Ishikawa (cell line): ENCODE measurements at regions not wholly inside any gene's neighbourhood (a gene's known extent, or its start where the extent isn't known, plus 50 kb on each side); places are given as distances from the start of the nearest gene placed in this dataset.

Source experiments
- CEBPB ChIP-seq: IDR thresholded peaks from 2 replicates; pipeline ENCODE4 v1.6.1; 2012
- TF ChIP-seq, protein P1 (sequence below): IDR thresholded peaks from 2 replicates; pipeline ENCODE4 v1.6.1; 2012

DNA sequence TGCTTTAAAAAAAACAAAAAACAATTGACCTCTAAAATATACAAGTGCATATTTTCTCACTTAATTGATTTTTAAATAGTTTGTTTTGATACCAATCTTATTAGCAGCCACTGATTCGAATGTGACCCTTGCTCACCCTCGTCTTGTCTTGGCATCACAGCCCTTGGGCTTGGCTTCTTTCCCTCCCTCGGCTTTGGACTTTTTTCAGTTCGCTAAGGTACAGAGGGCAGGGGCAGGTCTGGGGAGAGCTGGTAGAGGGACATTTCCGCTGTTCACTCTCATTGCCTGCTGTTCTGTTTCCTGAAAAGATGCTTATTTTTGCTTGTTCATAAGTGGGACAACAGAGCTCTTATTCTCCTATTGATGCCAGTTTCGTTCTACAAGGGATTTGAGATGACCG, 88.5 kb upstream of the RPS6KA3 start:
- TF ChIP-seq, protein P1, sequence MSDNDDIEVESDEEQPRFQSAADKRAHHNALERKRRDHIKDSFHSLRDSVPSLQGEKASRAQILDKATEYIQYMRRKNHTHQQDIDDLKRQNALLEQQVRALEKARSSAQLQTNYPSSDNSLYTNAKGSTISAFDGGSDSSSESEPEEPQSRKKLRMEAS, result no peak
- TF ChIP-seq CEBPB, result no peak
